SK-N-SH (cell line): ENCODE measurements at regions not wholly inside any gene's neighbourhood (a gene's known extent, or its start where the extent isn't known, plus 50 kb on each side); places are given as distances from the start of the nearest gene placed in this dataset.

Experiments used
- CTCF ChIA-PET: fragments of 300-600, 350-600 bp; formaldehyde crosslinking; extraction: SDS; loops from one replicate; lab custom pipeline; 2021; lab: Yijun Ruan, JAX
- POLR2A ChIA-PET: fragments of 350-600 bp; sonication (Branson Sonifier 250); formaldehyde crosslinking; extraction: SDS; loops from one replicate; lab custom pipeline; 2020; ENCODE audit warnings: antibody characterized with exemption, inconsistent platforms; lab: Yijun Ruan, JAX
- DNase-seq: peaks from one replicate; pipeline ENCODE4 v3.0.0; 2012
- H2AFZ ChIP-seq: fragments of 200-600 bp; sonication (generic); 2 replicates; pipeline ENCODE4 v1.8.1; 2016; ENCODE audit warnings: antibody characterized with exemption, mild to moderate bottlenecking, low read depth
- H3F3A ChIP-seq: fragments of 200-600 bp; sonication (generic); replicated peaks from 2 replicates; pipeline ENCODE3; 2016; ENCODE audit warnings: antibody characterized with exemption, mild to moderate bottlenecking; ENCODE audit not compliant: insufficient read depth
- H3K27ac ChIP-seq, 2 experiments: fragments of 200-500 bp in 1 of 2; fragments of 200-600 bp in 1 of 2; sonication (Bioruptor generic) in 1 of 2; sonication (generic), shearing (Covaris generic) in 1 of 2; 2 replicates each; pipeline versions ENCODE4 v1.5.1 to v1.6.1; 2014 to 2016; ENCODE audit warnings: low read depth in 2 of 2, inconsistent platforms in 1 of 2, low read length in 1 of 2, mild to moderate bottlenecking in 1 of 2, mixed read lengths in 1 of 2
- H3K27me3 ChIP-seq: fragments of 200-600 bp; sonication (generic), shearing (Covaris generic); 2 replicates; pipeline ENCODE4 v1.6.1; 2016; ENCODE audit warnings: mixed run types; ENCODE audit not compliant: insufficient read depth
- H3K36me3 ChIP-seq, 2 experiments: fragments of 200-500 bp in 1 of 2; fragments of 200-600 bp in 1 of 2; sonication (Bioruptor generic) in 1 of 2; sonication (generic) in 1 of 2; replicated peaks in 1 of 2; 2 replicates each; pipeline versions ENCODE3 to v1.5.1; 2014 to 2016; ENCODE audit warnings: low read length in 1 of 2, mild to moderate bottlenecking in 1 of 2; ENCODE audit not compliant: insufficient read depth in 2 of 2, control insufficient read depth in 1 of 2
- H3K4me1 ChIP-seq, 2 experiments: fragments of 200-500 bp in 1 of 2; fragments of 200-600 bp in 1 of 2; sonication (Bioruptor generic) in 1 of 2; sonication (generic), shearing (Covaris generic) in 1 of 2; 2 replicates each; pipeline versions ENCODE4 v1.5.1 to v1.6.1; 2014 to 2016; ENCODE audit warnings: low read depth in 1 of 2, low read length in 1 of 2, mixed run types in 1 of 2; ENCODE audit not compliant: insufficient read depth in 2 of 2, control insufficient read depth in 1 of 2
- H3K4me2 ChIP-seq: fragments of 200-600 bp; sonication (generic), shearing (Covaris generic); 2 replicates; pipeline ENCODE4 v1.6.1; 2017; ENCODE audit warnings: mixed run types
- H3K4me3 ChIP-seq, 2 experiments: fragments of 200-500 bp in 1 of 2; fragments of 200-600 bp in 1 of 2; sonication (Bioruptor generic) in 1 of 2; sonication (generic), shearing (Covaris generic) in 1 of 2; 2 replicates each; pipeline versions ENCODE4 v1.5.1 to v1.8.1; 2014 to 2016; ENCODE audit warnings: low read depth in 2 of 2, inconsistent platforms in 1 of 2, low read length in 1 of 2, mild to moderate bottlenecking in 1 of 2, mixed read lengths in 1 of 2, moderate library complexity in 1 of 2
- H3K79me2 ChIP-seq: fragments of 200-600 bp; sonication (generic); 2 replicates; pipeline ENCODE4 v1.8.1; 2017; ENCODE audit warnings: mild to moderate bottlenecking; ENCODE audit not compliant: insufficient read depth
- H3K9ac ChIP-seq: fragments of 200-600 bp; sonication (generic); 2 replicates; pipeline ENCODE4 v1.6.1; 2017; ENCODE audit warnings: mixed run types
- H3K9me2 ChIP-seq: fragments of 200-600 bp; sonication (generic); 2 replicates; pipeline ENCODE4 v1.6.1; 2017; ENCODE audit warnings: mixed run types
- H3K9me3 ChIP-seq: fragments of 200-600 bp; sonication (generic); 2 replicates; pipeline ENCODE4 v1.6.1; 2017; ENCODE audit warnings: mixed run types, mild to moderate bottlenecking, moderate library complexity
- H4K20me1 ChIP-seq: fragments of 200-600 bp; sonication (generic); 2 replicates; pipeline ENCODE4 v1.6.1; 2017; ENCODE audit warnings: mild to moderate bottlenecking, mixed run types; ENCODE audit not compliant: insufficient read depth
- CHD2 ChIP-seq: fragments of 150-350 bp; IDR thresholded peaks from 2 replicates; pipeline ENCODE4 v1.6.1; 2018; ENCODE audit warnings: low read length; ENCODE audit not compliant: partially characterized antibody
- FOSL2 ChIP-seq: IDR thresholded peaks from 2 replicates; pipeline ENCODE4 v1.4.0; 2012; ENCODE audit warnings: low read depth, mild to moderate bottlenecking, moderate library complexity, borderline replicate concordance
- GABPA ChIP-seq: IDR thresholded peaks from 2 replicates; pipeline ENCODE4 v1.4.0; 2012; ENCODE audit warnings: low read depth, mild to moderate bottlenecking
- GATA2 ChIP-seq: sonication (generic); formaldehyde crosslinking; IDR thresholded peaks from 2 replicates; pipeline ENCODE4 v1.5.0; 2020; ENCODE audit warnings: mild to moderate bottlenecking, missing genetic modification reagents
- MEF2A ChIP-seq: IDR thresholded peaks from 2 replicates; pipeline ENCODE4 v1.4.0; 2012; ENCODE audit warnings: low read depth, borderline replicate concordance
- MXI1 ChIP-seq: IDR thresholded peaks from 2 replicates; pipeline ENCODE4 v1.6.1; 2012; ENCODE audit warnings: mild to moderate bottlenecking, low read depth, low read length, improper control_type of control experiment
- NRF1 ChIP-seq: IDR thresholded peaks from 2 replicates; pipeline ENCODE4 v1.6.1; 2012; ENCODE audit warnings: low read depth, mild to moderate bottlenecking, low read length
- PBX3 ChIP-seq: IDR thresholded peaks from 2 replicates; pipeline ENCODE4; 2012
- RAD21 ChIP-seq: IDR thresholded peaks from 2 replicates; pipeline ENCODE4 v1.6.1; 2012; ENCODE audit warnings: mild to moderate bottlenecking, low read length
- RCOR1 ChIP-seq: fragments of 150-350 bp; IDR thresholded peaks from 2 replicates; pipeline ENCODE4 v1.6.1; 2017; ENCODE audit warnings: antibody characterized with exemption, low read length
- REST ChIP-seq: IDR thresholded peaks from 2 replicates; pipeline ENCODE4 v1.6.1; 2012; ENCODE audit warnings: mild to moderate bottlenecking, low read depth, low read length, moderate library complexity
- RFX5 ChIP-seq: IDR thresholded peaks from 2 replicates; pipeline ENCODE4 v1.6.1; 2012; ENCODE audit warnings: mild to moderate bottlenecking, improper control_type of control experiment, low read length
- SMC3 ChIP-seq: IDR thresholded peaks from 2 replicates; pipeline ENCODE4 v1.6.1; 2012; ENCODE audit warnings: low read depth, low read length, improper control_type of control experiment
- TEAD4 ChIP-seq: IDR thresholded peaks from 2 replicates; pipeline ENCODE4 v1.4.0; 2012; ENCODE audit warnings: mild to moderate bottlenecking, borderline replicate concordance; ENCODE audit not compliant: insufficient read depth
- USF1 ChIP-seq: IDR thresholded peaks from 2 replicates; pipeline ENCODE4 v1.4.0; 2012; ENCODE audit warnings: low read depth, borderline replicate concordance
- ZBTB33 ChIP-seq: IDR thresholded peaks from 2 replicates; pipeline ENCODE4 v1.4.0; 2012; ENCODE audit warnings: low read depth, borderline replicate concordance
- WGBS: methylation state at CpG from one replicate; pipeline ENCODE4 v1.1.6; 2017; ENCODE audit warnings: low lambda C conversion rate; 5-methylcytosine and 5-hydroxymethylcytosine counted together

GRCh38 chr4:136012220-136012619 is 1520.1 kb downstream of the PCDH18 start:
- Histone ChIP-seq H3K9ac (no peak overlapping the region), H3K4me3 (no peak overlapping the region), H3K4me1 (no peaks in the 10 kb centered on the region), H3K4me2 (no peak overlapping the region), H3F3A (no peaks in the 10 kb centered on the region), H3K79me2 (no peaks in the 10 kb centered on the region), H3K27me3 (no peaks in the 10 kb centered on the region), H2AFZ (no peak overlapping the region), H3K9me3 (no peaks in the 10 kb centered on the region), H3K36me3 (no peaks in the 10 kb centered on the region), H4K20me1 (no peaks in the 10 kb centered on the region), H3K27ac (no peak overlapping the region), H3K9me2 (no peaks in the 10 kb centered on the region)
- CTCF ChIA-PET: no interaction called here
- 9% methylated on average over 1 of the region's 1 CpG for WGBS
- TF ChIP-seq GABPA (no peak), SMC3 (no peak), REST (no peak), USF1 (no peak), MEF2A (no peak), NRF1 (no peak), RFX5 (no peak), GATA2 (no peak), RAD21 (no peak), CHD2 (no peak)
- no peak for DNase-seq
- POLR2A ChIA-PET: no interaction called here

GRCh38 chr4:136009258-136009832 is 1522.9 kb downstream of the PCDH18 start:
- no peak overlapping the region for H3K27ac ChIP-seq
- ChIA-PET POLR2A (no interaction called here), CTCF (interaction anchor here (1.1 kb wide), 1 partner anchor 19 kb away, joined by 4 read pairs; no protein-coding TSS in a partner anchor)
- no peak for TF ChIP-seq USF1
- no peak for TF ChIP-seq RCOR1
- TF ChIP-seq PBX3: no peak
- no peak for TF ChIP-seq FOSL2
- TF ChIP-seq MXI1: no peak
- no peak for TF ChIP-seq TEAD4
- TF ChIP-seq ZBTB33: no peak
- no peaks in the 10 kb centered on the region for H3K27me3 ChIP-seq
- no peaks in the 10 kb centered on the region for H3K36me3 ChIP-seq
- H4K20me1 ChIP-seq: no peaks in the 10 kb centered on the region
- no peaks in the 10 kb centered on the region for H3F3A ChIP-seq
- H3K79me2 ChIP-seq: no peaks in the 10 kb centered on the region
- 58% methylated on average over 6 of the region's 6 CpGs for WGBS
- H3K9ac ChIP-seq: no peak overlapping the region
- H3K9me3 ChIP-seq: no peaks in the 10 kb centered on the region
- DNase-seq: no peak
- no peaks in the 10 kb centered on the region for H3K9me2 ChIP-seq
- no peak overlapping the region for H3K4me2 ChIP-seq
- no peak overlapping the region for H2AFZ ChIP-seq
- no peak overlapping the region for H3K4me3 ChIP-seq
- H3K4me1 ChIP-seq: no peaks in the 10 kb centered on the region
